Activated CD4-positive, alpha-beta T cell treated with anti-CD3 and anti-CD28 coated beads, Interleukin-2, amount 10 ng/mL, durations not matched to agents 24 days and 14 days (primary cell): ENCODE measurements at regions not wholly inside any gene's neighbourhood (a gene's known extent, or its start where the extent isn't known, plus 50 kb on each side); places are given as distances from the start of the nearest gene placed in this dataset.

Experiments used
- DNase-seq: peaks from one replicate; pipeline ENCODE4 v3.0.0; 2022
- H3K27ac Mint-ChIP-seq: one replicate; pipeline ENCODE4 v1.8.0; 2022; ENCODE audit warnings: mild to moderate bottlenecking, mixed read lengths
- H3K27me3 Mint-ChIP-seq: one replicate; pipeline ENCODE4 v1.8.0; 2022; ENCODE audit warnings: mixed read lengths
- H3K36me3 Mint-ChIP-seq: one replicate; pipeline ENCODE4 v1.8.0; 2022; ENCODE audit warnings: low read depth, mild to moderate bottlenecking, mixed read lengths
- H3K4me1 Mint-ChIP-seq: one replicate; pipeline ENCODE4 v1.8.0; 2021; ENCODE audit warnings: mixed read lengths
- H3K4me3 Mint-ChIP-seq: one replicate; pipeline ENCODE4 v1.8.0; 2022; ENCODE audit warnings: mild to moderate bottlenecking, moderate library complexity, mixed read lengths
- H3K9me3 Mint-ChIP-seq: one replicate; pipeline ENCODE4 v1.8.0; 2021; ENCODE audit warnings: mixed read lengths
- intact Hi-C: fragments of 100-400 bp; cut with micrococcal nuclease; formaldehyde crosslinking; loops from one replicate; pipeline ENCODE4 v1.15.1; 2023

- H3K4me3 Mint-ChIP-seq: no peak overlapping the region
- H3K36me3 Mint-ChIP-seq: no peaks in the 10 kb centered on the region
- intact Hi-C loops: no loop called here
- DNase-seq: no peak
- H3K4me1 Mint-ChIP-seq: no peaks in the 10 kb centered on the region
- peaks cover 6% of the 10 kb centered on the region for H3K27me3 Mint-ChIP-seq
- no peak overlapping the region for H3K27ac Mint-ChIP-seq
- peaks cover 5% of the 10 kb centered on the region for H3K9me3 Mint-ChIP-seq
Observed at GRCh38 chr2:106606652-106607051, 119.5 kb downstream of the CD8B2 start.

- Mint-ChIP-seq H3K9me3 (peaks cover 8% of the 10 kb centered on the region), H3K27ac (no peak overlapping the region), H3K27me3 (peaks cover 6% of the 10 kb centered on the region), H3K36me3 (no peaks in the 10 kb centered on the region), H3K4me3 (no peak overlapping the region), H3K4me1 (no peaks in the 10 kb centered on the region)
- no peak for DNase-seq
- intact Hi-C loops: no loop called here
Observed at GRCh38 chr2:106607371-106607770, 120.2 kb downstream of the CD8B2 start.

GRCh38 chr2:106609780-106610179 is 122.6 kb downstream of the CD8B2 start:
- Mint-ChIP-seq H3K4me3 (no peak overlapping the region), H3K27ac (no peak overlapping the region), H3K9me3 (peaks cover 8% of the 10 kb centered on the region), H3K4me1 (no peaks in the 10 kb centered on the region), H3K36me3 (no peaks in the 10 kb centered on the region), H3K27me3 (peaks cover 6% of the 10 kb centered on the region)
- intact Hi-C loops: no loop called here
- DNase-seq: no peak

- no peak overlapping the region for H3K4me3 Mint-ChIP-seq
- H3K27me3 Mint-ChIP-seq: peaks cover under 1% of the 10 kb centered on the region
- H3K9me3 Mint-ChIP-seq: peaks cover 3% of the 10 kb centered on the region
- H3K27ac Mint-ChIP-seq: no peak overlapping the region
- no peaks in the 10 kb centered on the region for H3K4me1 Mint-ChIP-seq
- intact Hi-C loops: no loop called here
- DNase-seq: no peak
- H3K36me3 Mint-ChIP-seq: no peaks in the 10 kb centered on the region
Observed at GRCh38 chr2:106614511-106615291, 127.5 kb downstream of the CD8B2 start.

- no peak overlapping the region for H3K27ac Mint-ChIP-seq
- no peak overlapping the region for H3K4me3 Mint-ChIP-seq
- H3K4me1 Mint-ChIP-seq: no peaks in the 10 kb centered on the region
- H3K36me3 Mint-ChIP-seq: no peaks in the 10 kb centered on the region
- no peak for DNase-seq
- peaks cover 2% of the 10 kb centered on the region for H3K27me3 Mint-ChIP-seq
- intact Hi-C loops: no loop called here
- no peaks in the 10 kb centered on the region for H3K9me3 Mint-ChIP-seq
Observed at GRCh38 chr2:106618614-106619013, 131.4 kb downstream of the CD8B2 start.

GRCh38 chr2:106623456-106623855 is 136.3 kb downstream of the CD8B2 start:
- no peak overlapping the region for H3K4me3 Mint-ChIP-seq
- intact Hi-C loops: no loop called here
- no peaks in the 10 kb centered on the region for H3K4me1 Mint-ChIP-seq
- H3K27me3 Mint-ChIP-seq: peaks cover 2% of the 10 kb centered on the region
- no peak overlapping the region for H3K27ac Mint-ChIP-seq
- DNase-seq: no peak
- no peaks in the 10 kb centered on the region for H3K9me3 Mint-ChIP-seq
- no peaks in the 10 kb centered on the region for H3K36me3 Mint-ChIP-seq

GRCh38 chr2:106624787-106625380 is 137.7 kb downstream of the CD8B2 start:
- Mint-ChIP-seq H3K27me3 (no peaks in the 10 kb centered on the region), H3K27ac (no peak overlapping the region)
- DNase-seq: no peak

GRCh38 chr2:106628377-106628776 is 141.2 kb downstream of the CD8B2 start:
- no peak overlapping the region for H3K27ac Mint-ChIP-seq
- DNase-seq: no peak
- H3K27me3 Mint-ChIP-seq: no peaks in the 10 kb centered on the region
- intact Hi-C loops: no loop called here
- H3K9me3 Mint-ChIP-seq: no peaks in the 10 kb centered on the region
- H3K4me3 Mint-ChIP-seq: no peak overlapping the region
- no peaks in the 10 kb centered on the region for H3K4me1 Mint-ChIP-seq
- no peaks in the 10 kb centered on the region for H3K36me3 Mint-ChIP-seq

More at GRCh38 chr2:106624787-106625380, 137.7 kb downstream of the CD8B2 start:
- H3K4me3 Mint-ChIP-seq: no peak overlapping the region
- H3K9me3 Mint-ChIP-seq: no peaks in the 10 kb centered on the region
- H3K36me3 Mint-ChIP-seq: no peaks in the 10 kb centered on the region
- intact Hi-C loops: no loop called here
- no peaks in the 10 kb centered on the region for H3K4me1 Mint-ChIP-seq

GRCh38 chr2:106629981-106630380 is 142.8 kb downstream of the CD8B2 start:
- H3K27ac Mint-ChIP-seq: no peak overlapping the region
- H3K9me3 Mint-ChIP-seq: no peaks in the 10 kb centered on the region
- H3K4me1 Mint-ChIP-seq: no peaks in the 10 kb centered on the region
- no peak overlapping the region for H3K4me3 Mint-ChIP-seq
- no peaks in the 10 kb centered on the region for H3K36me3 Mint-ChIP-seq
- DNase-seq: no peak
- H3K27me3 Mint-ChIP-seq: no peaks in the 10 kb centered on the region
- intact Hi-C loops: no loop called here

GRCh38 chr2:106631281-106631680 is 144.1 kb downstream of the CD8B2 start:
- intact Hi-C loops: no loop called here
- no peaks in the 10 kb centered on the region for H3K27me3 Mint-ChIP-seq
- no peak overlapping the region for H3K4me3 Mint-ChIP-seq
- H3K27ac Mint-ChIP-seq: no peak overlapping the region
- H3K9me3 Mint-ChIP-seq: no peaks in the 10 kb centered on the region
- DNase-seq: no peak
- H3K4me1 Mint-ChIP-seq: no peaks in the 10 kb centered on the region
- H3K36me3 Mint-ChIP-seq: no peaks in the 10 kb centered on the region

- no peak for DNase-seq
- Mint-ChIP-seq H3K27me3 (no peaks in the 10 kb centered on the region), H3K4me3 (no peak overlapping the region), H3K4me1 (no peaks in the 10 kb centered on the region), H3K27ac (no peak overlapping the region), H3K36me3 (no peaks in the 10 kb centered on the region), H3K9me3 (no peaks in the 10 kb centered on the region)
- intact Hi-C loops: no loop called here
Observed at GRCh38 chr2:106638043-106638442, 150.9 kb downstream of the CD8B2 start.

GRCh38 chr2:106638580-106638979 is 151.4 kb downstream of the CD8B2 start:
- Mint-ChIP-seq H3K36me3 (no peaks in the 10 kb centered on the region), H3K4me3 (no peak overlapping the region), H3K27me3 (no peaks in the 10 kb centered on the region), H3K27ac (no peak overlapping the region), H3K4me1 (no peaks in the 10 kb centered on the region), H3K9me3 (no peaks in the 10 kb centered on the region)
- no peak for DNase-seq
- intact Hi-C loops: no loop called here

- Mint-ChIP-seq H3K9me3 (no peaks in the 10 kb centered on the region), H3K36me3 (no peaks in the 10 kb centered on the region), H3K27ac (no peak overlapping the region), H3K27me3 (no peaks in the 10 kb centered on the region), H3K4me1 (no peaks in the 10 kb centered on the region), H3K4me3 (no peak overlapping the region)
- intact Hi-C loops: no loop called here
- no peak for DNase-seq
Observed at GRCh38 chr2:106642679-106643078, 155.5 kb downstream of the CD8B2 start.

GRCh38 chr2:106644623-106645022 is 157.5 kb downstream of the CD8B2 start:
- no peak overlapping the region for H3K4me3 Mint-ChIP-seq
- H3K36me3 Mint-ChIP-seq: no peaks in the 10 kb centered on the region
- intact Hi-C loops: no loop called here
- H3K9me3 Mint-ChIP-seq: no peaks in the 10 kb centered on the region
- no peak for DNase-seq
- no peak overlapping the region for H3K27ac Mint-ChIP-seq
- H3K4me1 Mint-ChIP-seq: no peaks in the 10 kb centered on the region
- no peaks in the 10 kb centered on the region for H3K27me3 Mint-ChIP-seq

GRCh38 chr2:106646605-106647004 is 159.4 kb downstream of the CD8B2 start:
- Mint-ChIP-seq H3K27me3 (no peaks in the 10 kb centered on the region), H3K9me3 (no peaks in the 10 kb centered on the region), H3K36me3 (no peaks in the 10 kb centered on the region), H3K4me3 (no peak overlapping the region), H3K4me1 (no peaks in the 10 kb centered on the region), H3K27ac (no peak overlapping the region)
- intact Hi-C loops: no loop called here
- DNase-seq: no peak
